ENCODE measurements at regions not wholly inside any gene's neighbourhood (a gene's known extent, or its start where the extent isn't known, plus 50 kb on each side); places are given as distances from the start of the nearest gene placed in this dataset.

DNA sequence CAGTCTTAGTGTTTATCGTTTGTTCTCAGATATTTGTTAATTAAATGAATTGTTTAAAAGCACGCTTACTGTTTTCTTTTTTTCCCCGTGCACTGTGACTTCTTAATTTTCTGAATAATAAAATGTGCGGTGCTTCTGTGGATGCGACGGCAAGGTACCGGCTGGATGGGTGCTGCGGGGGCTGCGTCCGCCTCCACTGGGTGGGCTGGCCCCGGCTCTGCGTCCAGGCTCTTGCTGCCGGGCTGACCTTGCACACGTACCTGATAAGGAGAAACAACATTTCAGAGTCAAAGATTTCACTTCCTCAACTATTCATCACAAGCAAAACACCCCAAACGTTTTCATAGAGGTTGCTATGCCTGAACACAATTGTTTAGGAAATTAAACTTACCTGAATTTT is 404.0 kb upstream of the IRX1 start:
- Histone ChIP-seq H3K27ac (no peak overlapping the region), H3K4me3 (no peak overlapping the region), H3K4me1 (replicated peaks; ENCODE audit: insufficient read depth) (no peaks in the 10 kb centered on the region), H3K4me2 (no peak overlapping the region), H3K27me3 (ENCODE audit: insufficient read depth, low read depth) (peaks cover 96% of the 10 kb centered on the region), H4K20me1 (ENCODE audit: insufficient read depth) (no peaks in the 10 kb centered on the region), H3K9me3 (ENCODE audit: insufficient read depth, low read depth) (no peaks in the 10 kb centered on the region), H3K36me3 (ENCODE audit: low read depth) (no peaks in the 10 kb centered on the region), H3K9me2 (ENCODE audit: insufficient read depth) (no peaks in the 10 kb centered on the region), H3F3A (ENCODE audit: insufficient read depth, low read depth) (no peaks in the 10 kb centered on the region), H2AFZ (no peak overlapping the region), H3K79me2 (ENCODE audit: low read depth) (no peaks in the 10 kb centered on the region)
- CTCF ChIA-PET = no interaction called here
- DNase-seq = no peak
- no peak for TF ChIP-seq EZH2 (IDR thresholded peaks at IDR 0.05; ENCODE audit: low read depth)
- TF ChIP-seq, protein P1, sequence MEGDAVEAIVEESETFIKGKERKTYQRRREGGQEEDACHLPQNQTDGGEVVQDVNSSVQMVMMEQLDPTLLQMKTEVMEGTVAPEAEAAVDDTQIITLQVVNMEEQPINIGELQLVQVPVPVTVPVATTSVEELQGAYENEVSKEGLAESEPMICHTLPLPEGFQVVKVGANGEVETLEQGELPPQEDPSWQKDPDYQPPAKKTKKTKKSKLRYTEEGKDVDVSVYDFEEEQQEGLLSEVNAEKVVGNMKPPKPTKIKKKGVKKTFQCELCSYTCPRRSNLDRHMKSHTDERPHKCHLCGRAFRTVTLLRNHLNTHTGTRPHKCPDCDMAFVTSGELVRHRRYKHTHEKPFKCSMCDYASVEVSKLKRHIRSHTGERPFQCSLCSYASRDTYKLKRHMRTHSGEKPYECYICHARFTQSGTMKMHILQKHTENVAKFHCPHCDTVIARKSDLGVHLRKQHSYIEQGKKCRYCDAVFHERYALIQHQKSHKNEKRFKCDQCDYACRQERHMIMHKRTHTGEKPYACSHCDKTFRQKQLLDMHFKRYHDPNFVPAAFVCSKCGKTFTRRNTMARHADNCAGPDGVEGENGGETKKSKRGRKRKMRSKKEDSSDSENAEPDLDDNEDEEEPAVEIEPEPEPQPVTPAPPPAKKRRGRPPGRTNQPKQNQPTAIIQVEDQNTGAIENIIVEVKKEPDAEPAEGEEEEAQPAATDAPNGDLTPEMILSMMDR (conservative IDR thresholded peaks at IDR 0.05) = no peak
- POLR2A ChIA-PET (ENCODE audit: unreplicated experiment) = no interaction called here
- intact Hi-C loops (cut with micrococcal nuclease; ENCODE audit: unreplicated experiment) = no loop called here
- no TSS peak for BruUV-seq (replicated peaks)

DNA sequence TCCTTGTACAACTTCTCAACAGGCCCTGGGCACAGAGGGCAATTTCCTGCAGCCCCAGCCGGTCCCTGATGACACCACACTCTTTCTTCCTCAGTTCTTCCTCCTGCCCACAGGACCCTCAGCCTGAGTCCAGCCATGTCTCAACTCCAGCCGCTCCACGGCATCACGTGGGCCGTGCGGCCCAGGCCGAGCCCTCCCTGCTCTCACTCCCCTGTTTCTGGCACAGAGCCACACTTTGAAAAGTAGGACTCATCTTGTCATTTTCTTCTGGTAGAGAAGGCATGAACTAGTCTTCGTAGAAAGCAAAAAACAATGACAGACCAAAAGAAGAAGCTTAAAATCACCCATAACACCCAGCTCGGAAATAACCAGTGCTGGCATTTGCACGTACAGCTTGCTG is 404.7 kb upstream of the IRX1 start:
- no peaks in the 10 kb centered on the region for H3K79me2 ChIP-seq (ENCODE audit: low read depth)
- H3F3A ChIP-seq (ENCODE audit: insufficient read depth, low read depth) = no peaks in the 10 kb centered on the region
- H3K9me2 ChIP-seq (ENCODE audit: insufficient read depth) = no peaks in the 10 kb centered on the region
- no peaks in the 10 kb centered on the region for H3K9me3 ChIP-seq (ENCODE audit: insufficient read depth, low read depth)
- TF ChIP-seq, protein P1 (conservative IDR thresholded peaks at IDR 0.05) = no peak
- TF ChIP-seq EZH2 (IDR thresholded peaks at IDR 0.05; ENCODE audit: low read depth) = no peak
- H4K20me1 ChIP-seq (ENCODE audit: insufficient read depth) = no peaks in the 10 kb centered on the region
- BruUV-seq (replicated peaks) = no TSS peak
- no peak overlapping the region for H2AFZ ChIP-seq
- no peaks in the 10 kb centered on the region for H3K36me3 ChIP-seq (ENCODE audit: low read depth)
- no peak overlapping the region for H3K4me2 ChIP-seq
- ChIA-PET CTCF (no interaction called here), POLR2A (ENCODE audit: unreplicated experiment) (no interaction called here)
- no peaks in the 10 kb centered on the region for H3K4me1 ChIP-seq (replicated peaks; ENCODE audit: insufficient read depth)
- H3K27ac ChIP-seq = no peak overlapping the region
- intact Hi-C loops (cut with micrococcal nuclease; ENCODE audit: unreplicated experiment) = no loop called here
- peaks cover 96% of the 10 kb centered on the region for H3K27me3 ChIP-seq (ENCODE audit: insufficient read depth, low read depth)
- DNase-seq = no peak
- H3K4me3 ChIP-seq = no peak overlapping the region

DNA sequence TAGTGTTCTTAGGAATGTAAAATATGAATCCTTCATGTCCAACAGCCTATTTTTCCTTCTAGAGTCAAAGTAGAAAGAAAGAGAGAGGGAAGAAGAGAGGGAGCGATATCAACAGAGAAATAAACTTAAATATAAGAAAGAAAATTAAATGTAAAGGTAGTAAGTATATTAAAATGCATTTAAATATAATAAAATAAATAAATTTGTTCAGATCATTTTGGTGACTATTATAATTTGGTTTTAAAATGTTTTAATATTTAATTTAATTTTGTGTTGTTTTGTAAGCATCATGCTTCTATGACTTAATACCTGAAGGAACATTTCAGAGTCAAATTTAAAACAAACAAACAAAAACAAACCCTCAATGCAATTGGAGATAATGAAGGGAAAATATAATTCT is 405.2 kb upstream of the IRX1 start:
- no peaks in the 10 kb centered on the region for H3K9me2 ChIP-seq (ENCODE audit: insufficient read depth)
- no peak for DNase-seq
- ChIA-PET POLR2A (ENCODE audit: unreplicated experiment) (no interaction called here), CTCF (no interaction called here)
- no peak overlapping the region for H2AFZ ChIP-seq
- H3K36me3 ChIP-seq (ENCODE audit: low read depth) = no peaks in the 10 kb centered on the region
- no peaks in the 10 kb centered on the region for H3K4me1 ChIP-seq (replicated peaks; ENCODE audit: insufficient read depth)
- H4K20me1 ChIP-seq (ENCODE audit: insufficient read depth) = no peaks in the 10 kb centered on the region
- TF ChIP-seq EZH2 (IDR thresholded peaks at IDR 0.05; ENCODE audit: low read depth) = no peak
- TF ChIP-seq, protein P1 (conservative IDR thresholded peaks at IDR 0.05) = no peak
- no peak overlapping the region for H3K4me2 ChIP-seq
- H3K27ac ChIP-seq = no peak overlapping the region
- peaks cover 96% of the 10 kb centered on the region for H3K27me3 ChIP-seq (ENCODE audit: insufficient read depth, low read depth)
- BruUV-seq (replicated peaks) = no TSS peak
- no peaks in the 10 kb centered on the region for H3K79me2 ChIP-seq (ENCODE audit: low read depth)
- intact Hi-C loops (cut with micrococcal nuclease; ENCODE audit: unreplicated experiment) = no loop called here
- no peaks in the 10 kb centered on the region for H3F3A ChIP-seq (ENCODE audit: insufficient read depth, low read depth)
- H3K4me3 ChIP-seq = no peak overlapping the region
- H3K9me3 ChIP-seq (ENCODE audit: insufficient read depth, low read depth) = no peaks in the 10 kb centered on the region
